Suppressor macrophage treated with lipopolysaccharide for 1 hour (primary cell): ENCODE measurements at regions not wholly inside any gene's neighbourhood (a gene's known extent, or its start where the extent isn't known, plus 50 kb on each side); places are given as distances from the start of the nearest gene placed in this dataset.
A peak's percentile ranks its signal among the peaks of the same experiment; 100 is the strongest.

Experiments
- DNase-seq, 3 donors: peaks; one replicate each; pipeline ENCODE4 v3.0.0-alpha.2; 2020 to 2022

GRCh38 chr13:105395041-105395440 is 1140.4 kb downstream of the EFNB2 start:
- DNase-seq = no peak

- DNase-seq = no peak
Measured at GRCh38 chr13:105389373-105389772, 1146.1 kb downstream of the EFNB2 start.

GRCh38 chr13:105377452-105377851 is 1158.0 kb downstream of the EFNB2 start:
- DNase-seq = no peak

- DNase-seq = no peak
Measured at GRCh38 chr13:105370011-105370650, 1165.3 kb downstream of the EFNB2 start.

GRCh38 chr13:105368781-105369180 is 1166.7 kb downstream of the EFNB2 start:
- DNase-seq = no peak

GRCh38 chr13:105365831-105366230 is 1169.6 kb downstream of the EFNB2 start:
- no peak for DNase-seq

GRCh38 chr13:105365021-105365550 is 1170.4 kb downstream of the EFNB2 start:
- no peak for DNase-seq

- no peak for DNase-seq
Measured at GRCh38 chr13:105364191-105364590, 1171.3 kb downstream of the EFNB2 start.

- peak in 1 of 3 donors; percentile 5 for DNase-seq
Measured at GRCh38 chr13:105363261-105364190, 1171.9 kb downstream of the EFNB2 start.

- DNase-seq = no peak
Measured at GRCh38 chr13:105353654-105354053, 1181.8 kb downstream of the EFNB2 start.

- DNase-seq = no peak
Measured at GRCh38 chr13:105349082-105349723, 1186.3 kb downstream of the EFNB2 start.

GRCh38 chr13:105346141-105346775 is 1189.2 kb downstream of the EFNB2 start:
- no peak for DNase-seq

- DNase-seq = no peak
Measured at GRCh38 chr13:105345730-105346129, 1189.7 kb downstream of the EFNB2 start.

GRCh38 chr13:105345131-105345530 is 1190.3 kb downstream of the EFNB2 start:
- no peak for DNase-seq

- DNase-seq = no peak
Measured at GRCh38 chr13:105343134-105343806, 1192.2 kb downstream of the EFNB2 start.

- no peak for DNase-seq
Measured at GRCh38 chr13:105342281-105342820, 1193.1 kb downstream of the EFNB2 start.

- DNase-seq = no peak
Measured at GRCh38 chr13:105341758-105342157, 1193.7 kb downstream of the EFNB2 start.

- no peak for DNase-seq
Measured at GRCh38 chr13:105341256-105341655, 1194.2 kb downstream of the EFNB2 start.

- DNase-seq = no peak
Measured at GRCh38 chr13:105340061-105340606, 1195.3 kb downstream of the EFNB2 start.

GRCh38 chr13:105338773-105339172 is 1196.7 kb downstream of the EFNB2 start:
- DNase-seq = no peak

- no peak for DNase-seq
Measured at GRCh38 chr13:105338006-105338405, 1197.5 kb downstream of the EFNB2 start.
